CD14-positive monocyte (primary cell): ENCODE measurements at regions not wholly inside any gene's neighbourhood (a gene's known extent, or its start where the extent isn't known, plus 50 kb on each side); places are given as distances from the start of the nearest gene placed in this dataset.

Experiments used
- DNase-seq, 3 donors: peaks; one replicate each; pipeline ENCODE4 v3.0.0-alpha.2; 2011 to 2022
- H2AFZ ChIP-seq: 2 replicates; pipeline ENCODE4 v1.6.0; 2012; ENCODE audit warnings: mild to moderate bottlenecking, low read depth, low read length, inconsistent platforms; ENCODE audit not compliant: insufficient read depth, poor library complexity, severe bottlenecking
- H3K27ac ChIP-seq, 2 donors: 1 replicate in 1 of 2; 2 replicates in 1 of 2; pipeline ENCODE4 v1.5.1; 2012 to 2013; ENCODE audit warnings: low read length in 2 of 2, control low read depth in 1 of 2, inconsistent platforms in 1 of 2, low read depth in 1 of 2, mild to moderate bottlenecking in 1 of 2
- H3K27me3 ChIP-seq, 2 donors: one replicate each; pipeline versions ENCODE4 v1.6.0 to v1.6.1; 2011 to 2013; ENCODE audit warnings: low read length in 2 of 2; ENCODE audit not compliant: control insufficient read depth in 2 of 2, insufficient read depth in 2 of 2
- H3K36me3 ChIP-seq, 2 donors: replicated peaks in 1 of 2; 1 replicate in 1 of 2; 2 replicates in 1 of 2; pipeline versions ENCODE4 v1.5.1 to v1.6.1; 2012 to 2013; ENCODE audit warnings: low read length in 2 of 2, control low read depth in 1 of 2, inconsistent platforms in 1 of 2, mild to moderate bottlenecking in 1 of 2; ENCODE audit not compliant: insufficient read depth in 2 of 2, control insufficient read depth in 1 of 2
- H3K4me1 ChIP-seq, 2 donors: 1 replicate in 1 of 2; 2 replicates in 1 of 2; pipeline versions ENCODE4 v1.5.1 to v1.6.1; 2012 to 2013; ENCODE audit warnings: low read length in 2 of 2, control low read depth in 1 of 2, inconsistent platforms in 1 of 2, mild to moderate bottlenecking in 1 of 2, moderate library complexity in 1 of 2; ENCODE audit not compliant: insufficient read depth in 2 of 2, control insufficient read depth in 1 of 2
- H3K4me2 ChIP-seq: replicated peaks from 2 replicates; pipeline ENCODE3; 2012; ENCODE audit warnings: low read length, moderate library complexity, mild to moderate bottlenecking; ENCODE audit not compliant: poor library complexity, severe bottlenecking; ENCODE audit errors: extremely low read depth
- H3K4me3 ChIP-seq, 3 experiments: fragments of 200-600 bp in 1 of 3; sonication (generic) in 1 of 3; replicated peaks in 1 of 3; 1 replicate in 2 of 3; 2 replicates in 1 of 3; pipeline ENCODE4 v1.5.1; 2011 to 2013; ENCODE audit warnings: low read length in 3 of 3, mild to moderate bottlenecking in 3 of 3, control low read depth in 2 of 3, low read depth in 2 of 3, inconsistent platforms in 1 of 3, moderate library complexity in 1 of 3
- H3K79me2 ChIP-seq: 2 replicates; pipeline ENCODE4 v1.6.0; 2012; ENCODE audit warnings: mild to moderate bottlenecking, control low read depth, inconsistent platforms, low read length, moderate library complexity; ENCODE audit not compliant: insufficient read depth
- H3K9ac ChIP-seq: 2 replicates; pipeline ENCODE4 v1.6.0; 2017; ENCODE audit warnings: low read length, mild to moderate bottlenecking; ENCODE audit not compliant: insufficient read depth, poor library complexity, severe bottlenecking
- H3K9me3 ChIP-seq, 2 donors: replicated peaks in 1 of 2; 1 replicate in 1 of 2; 2 replicates in 1 of 2; pipeline versions ENCODE4 v1.5.1 to v1.6.1; 2012 to 2013; ENCODE audit warnings: low read length in 2 of 2, control low read depth in 1 of 2; ENCODE audit not compliant: control insufficient read depth in 1 of 2, insufficient read depth in 1 of 2
- H4K20me1 ChIP-seq: 2 replicates; pipeline ENCODE4 v1.6.0; 2012; ENCODE audit warnings: mild to moderate bottlenecking, low read length, control low read depth, moderate library complexity; ENCODE audit not compliant: insufficient read depth
- H3K27ac Mint-ChIP-seq, 7 donors: one replicate each; pipeline ENCODE4 v1.8.0; 2020; ENCODE audit warnings: mild to moderate bottlenecking in 7 of 7, mixed read lengths in 7 of 7, moderate library complexity in 6 of 7, inconsistent platforms in 2 of 7
- H3K27me3 Mint-ChIP-seq, 3 donors: one replicate each; pipeline ENCODE4 v1.8.0; 2021 to 2022; ENCODE audit warnings: low read depth in 3 of 3, mild to moderate bottlenecking in 3 of 3, mixed read lengths in 3 of 3, moderate library complexity in 3 of 3, inconsistent platforms in 1 of 3
- H3K36me3 Mint-ChIP-seq, 2 donors: one replicate each; pipeline ENCODE4 v1.8.0; 2020; ENCODE audit warnings: mixed read lengths in 2 of 2, inconsistent platforms in 1 of 2, mild to moderate bottlenecking in 1 of 2
- H3K4me1 Mint-ChIP-seq: one replicate; pipeline ENCODE4 v1.8.0; 2020; ENCODE audit warnings: mild to moderate bottlenecking, mixed read lengths
- H3K4me3 Mint-ChIP-seq, 2 donors: one replicate each; pipeline ENCODE4 v1.8.0; 2020; ENCODE audit warnings: mild to moderate bottlenecking in 2 of 2, mixed read lengths in 2 of 2, moderate library complexity in 1 of 2
- H3K9me3 Mint-ChIP-seq, 7 donors: one replicate each; pipeline ENCODE4 v1.8.0; 2020 to 2022; ENCODE audit warnings: mixed read lengths in 7 of 7, mild to moderate bottlenecking in 6 of 7, moderate library complexity in 6 of 7, inconsistent platforms in 2 of 7
- CTCF ChIP-seq: fragments of 200-600 bp; IDR thresholded peaks from one replicate; pipeline ENCODE4 v1.8.0; 2022; ENCODE audit warnings: antibody characterized with exemption, mild to moderate bottlenecking
- WGBS: methylation state at CpG from one replicate; pipeline ENCODE4 v1.1.5; 2013; ENCODE audit warnings: missing lambda C conversion rate; ENCODE audit not compliant: insufficient coverage; 5-methylcytosine and 5-hydroxymethylcytosine counted together
- intact Hi-C, 2 donors: fragments of 100-400 bp; cut with micrococcal nuclease; formaldehyde crosslinking; loops; one replicate each; pipeline versions ENCODE4 v1.15.0 to v1.15.1; 2023

- peaks cover 0 to 6% (median 0%) of the 10 kb centered on the region in 3 donors for H3K27me3 Mint-ChIP-seq
- no peak overlapping the region for H3K27ac ChIP-seq
- peaks cover 0 to 5% (median 2%) of the 10 kb centered on the region in 7 donors for H3K9me3 Mint-ChIP-seq
- DNase-seq, result no peak
- H3K36me3 ChIP-seq, result no peaks in the 10 kb centered on the region
- intact Hi-C loops, result no loop called here
- H4K20me1 ChIP-seq, result no peaks in the 10 kb centered on the region
- H3K36me3 Mint-ChIP-seq, result no peaks in the 10 kb centered on the region
- no peaks in the 10 kb centered on the region for H3K4me1 Mint-ChIP-seq
- TF ChIP-seq CTCF, result no peak
- H3K4me3 Mint-ChIP-seq, result no peak overlapping the region
- H2AFZ ChIP-seq, result no peak overlapping the region
- 88% methylated on average over 1 of the region's 6 CpGs for WGBS
- no peaks in the 10 kb centered on the region for H3K27me3 ChIP-seq
- H3K4me2 ChIP-seq, result no peak overlapping the region
- no peaks in the 10 kb centered on the region for H3K9me3 ChIP-seq
- H3K27ac Mint-ChIP-seq, result no peak overlapping the region
- H3K4me1 ChIP-seq, result no peaks in the 10 kb centered on the region
- no peaks in the 10 kb centered on the region for H3K79me2 ChIP-seq
- H3K9ac ChIP-seq, result no peak overlapping the region
- H3K4me3 ChIP-seq, result no peak overlapping the region
Measured at GRCh38 chr12:76964784-76965571, 86.2 kb upstream of the CSRP2 start.

DNA sequence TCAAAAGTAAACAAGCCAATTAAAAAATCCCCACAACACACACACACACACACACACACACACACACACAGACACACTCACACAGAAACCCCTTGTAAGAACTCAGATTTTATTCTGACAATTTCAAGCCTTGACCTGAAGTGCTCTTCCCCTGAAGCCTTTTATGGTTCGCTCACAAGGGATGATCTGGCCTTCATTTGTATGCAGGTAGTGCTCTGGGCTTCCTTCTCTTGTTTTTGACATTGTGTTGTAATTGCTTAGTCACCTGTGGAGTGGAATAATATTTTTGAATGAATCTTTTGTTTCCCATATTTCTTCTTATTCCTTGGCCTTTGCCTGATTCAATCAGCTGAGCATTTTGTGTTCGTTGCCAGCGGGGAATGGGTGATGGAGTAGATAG lies 83.3 kb upstream of the CSRP2 start:
- Histone ChIP-seq H3K36me3 (no peaks in the 10 kb centered on the region), H3K27ac (no peak overlapping the region), H3K9ac (no peak overlapping the region), H3K27me3 (no peaks in the 10 kb centered on the region), H3K4me2 (no peak overlapping the region), H4K20me1 (no peaks in the 10 kb centered on the region), H3K79me2 (no peaks in the 10 kb centered on the region), H3K4me1 (no peaks in the 10 kb centered on the region), H2AFZ (no peak overlapping the region), H3K9me3 (no peaks in the 10 kb centered on the region), H3K4me3 (no peak overlapping the region)
- Mint-ChIP-seq H3K27ac (no peak overlapping the region), H3K36me3 (no peaks in the 10 kb centered on the region), H3K4me1 (no peaks in the 10 kb centered on the region), H3K27me3 (peaks cover 0 to 6% (median 0%) of the 10 kb centered on the region in 3 donors), H3K9me3 (peaks cover 0 to 3% (median 0%) of the 10 kb centered on the region in 7 donors), H3K4me3 (no peak overlapping the region)
- no CpG with 5 or more reads among the region's 3 CpGs for WGBS
- DNase-seq, result no peak
- intact Hi-C loops, result no loop called here
- no peak for TF ChIP-seq CTCF
